ENCODE measurements at regions not wholly inside any gene's neighbourhood (a gene's known extent, or its start where the extent isn't known, plus 50 kb on each side); places are given as distances from the start of the nearest gene placed in this dataset.

GRCh38 chr2:19695706-19696105, 206.1 kb downstream of the TTC32 start:
- Histone ChIP-seq H3K4me3 (no peak overlapping the region), H3K9me3 (ENCODE audit: insufficient read depth, low read depth) (peaks cover 5% of the 10 kb centered on the region; the same call in 1 of the 2 replicates), H3F3A (ENCODE audit: insufficient read depth, low read depth) (no peaks in the 10 kb centered on the region), H3K9me2 (ENCODE audit: insufficient read depth) (peaks cover 3% of the 10 kb centered on the region; the same call in 1 of the 2 replicates), H4K20me1 (ENCODE audit: insufficient read depth) (no peaks in the 10 kb centered on the region), H3K27ac (no peak overlapping the region), H3K4me2 (no peak overlapping the region), H3K4me1 (replicated peaks; ENCODE audit: insufficient read depth) (no peaks in the 10 kb centered on the region), H3K79me2 (ENCODE audit: low read depth) (no peaks in the 10 kb centered on the region), H2AFZ (no peak overlapping the region), H3K36me3 (ENCODE audit: low read depth) (no peaks in the 10 kb centered on the region), H3K27me3 (ENCODE audit: insufficient read depth, low read depth) (no peaks in the 10 kb centered on the region)
- no TSS peak for BruUV-seq (replicated peaks)
- intact Hi-C loops (cut with micrococcal nuclease; ENCODE audit: unreplicated experiment) = no loop called here
- POLR2A ChIA-PET (ENCODE audit: unreplicated experiment) = no interaction called here
- CTCF ChIA-PET = no interaction called here
- TF ChIP-seq CTCF (conservative IDR thresholded peaks at IDR 0.05) (no peak), EZH2 (IDR thresholded peaks at IDR 0.05; ENCODE audit: low read depth) (no peak)
- DNase-seq = no peak

- no TSS peak for BruUV-seq (replicated peaks)
Measured at GRCh38 chr2:19691892-19692291, 209.9 kb downstream of the TTC32 start.

GRCh38 chr2:19690429-19690828, 211.4 kb downstream of the TTC32 start:
- H3K36me3 ChIP-seq (ENCODE audit: low read depth) = no peaks in the 10 kb centered on the region
- H3K27me3 ChIP-seq (ENCODE audit: insufficient read depth, low read depth) = no peaks in the 10 kb centered on the region
- no peak for DNase-seq
- no peak overlapping the region for H2AFZ ChIP-seq
- intact Hi-C loops (cut with micrococcal nuclease; ENCODE audit: unreplicated experiment) = no loop called here
- no peaks in the 10 kb centered on the region for H3K79me2 ChIP-seq (ENCODE audit: low read depth)
- CTCF ChIA-PET = no interaction called here
- no peaks in the 10 kb centered on the region for H3F3A ChIP-seq (ENCODE audit: insufficient read depth, low read depth)
- H3K4me2 ChIP-seq = no peak overlapping the region
- H3K4me3 ChIP-seq = no peak overlapping the region
- no peaks in the 10 kb centered on the region for H3K4me1 ChIP-seq (replicated peaks; ENCODE audit: insufficient read depth)
- H4K20me1 ChIP-seq (ENCODE audit: insufficient read depth) = no peaks in the 10 kb centered on the region
- no TSS peak for BruUV-seq (replicated peaks)
- peaks cover 3% of the 10 kb centered on the region; the same call in 1 of the 2 replicates for H3K9me2 ChIP-seq (ENCODE audit: insufficient read depth)
- no peak overlapping the region for H3K27ac ChIP-seq
- no peaks in the 10 kb centered on the region for H3K9me3 ChIP-seq (ENCODE audit: insufficient read depth, low read depth)
- TF ChIP-seq EZH2 (IDR thresholded peaks at IDR 0.05; ENCODE audit: low read depth) (no peak), CTCF (conservative IDR thresholded peaks at IDR 0.05) (no peak)
- POLR2A ChIA-PET (ENCODE audit: unreplicated experiment) = no interaction called here

More at GRCh38 chr2:19691892-19692291, 209.9 kb downstream of the TTC32 start:
- H3K79me2 ChIP-seq (ENCODE audit: low read depth) = no peaks in the 10 kb centered on the region
- no peak for TF ChIP-seq CTCF (conservative IDR thresholded peaks at IDR 0.05)
- intact Hi-C loops (cut with micrococcal nuclease; ENCODE audit: unreplicated experiment) = no loop called here
- H3K36me3 ChIP-seq (ENCODE audit: low read depth) = no peaks in the 10 kb centered on the region
- H2AFZ ChIP-seq = no peak overlapping the region
- ChIA-PET POLR2A (ENCODE audit: unreplicated experiment) (no interaction called here), CTCF (no interaction called here)
- no peak overlapping the region for H3K4me2 ChIP-seq
- no peaks in the 10 kb centered on the region for H3K4me1 ChIP-seq (replicated peaks; ENCODE audit: insufficient read depth)
- no peaks in the 10 kb centered on the region for H3K27me3 ChIP-seq (ENCODE audit: insufficient read depth, low read depth)
- H3F3A ChIP-seq (ENCODE audit: insufficient read depth, low read depth) = no peaks in the 10 kb centered on the region
- no peak overlapping the region for H3K4me3 ChIP-seq
- DNase-seq = no peak
- no peaks in the 10 kb centered on the region for H4K20me1 ChIP-seq (ENCODE audit: insufficient read depth)
- H3K27ac ChIP-seq = no peak overlapping the region
- H3K9me2 ChIP-seq (ENCODE audit: insufficient read depth) = peaks cover 3% of the 10 kb centered on the region; the same call in 1 of the 2 replicates
- no peaks in the 10 kb centered on the region for H3K9me3 ChIP-seq (ENCODE audit: insufficient read depth, low read depth)
